GM12891 (cell line): ENCODE measurements at regions not wholly inside any gene's neighbourhood (a gene's known extent, or its start where the extent isn't known, plus 50 kb on each side); places are given as distances from the start of the nearest gene placed in this dataset.
"Not testable (repeated sequence)": the region's sequence is repeated elsewhere in the genome, so short reads cannot be mapped to it uniquely, and the experiment has no call there.

Source experiments
- DNase-seq: peaks from one replicate; pipeline ENCODE4 v3.0.0; 2011; ENCODE audit warnings: low spot score; ENCODE audit not compliant: insufficient read length
- FAIRE-seq: peaks from 2 replicates; lab custom pipeline; 2011; peaks lifted over from hg19 to GRCh38; lab: Jason Lieb, UNC
- PAX5 ChIP-seq: IDR thresholded peaks from 2 replicates; pipeline ENCODE4 v1.6.1; 2011; ENCODE audit warnings: low read length, moderate library complexity, mild to moderate bottlenecking; ENCODE audit not compliant: insufficient read depth, severe bottlenecking
- POLR2A ChIP-seq: IDR thresholded peaks from 2 replicates; pipeline ENCODE4 v1.6.1; 2011; ENCODE audit warnings: low read depth, low read length, control low read depth
- POLR2AphosphoS5 ChIP-seq: IDR thresholded peaks from 2 replicates; pipeline ENCODE4 v1.6.1; 2011; ENCODE audit warnings: low read depth, low read length, control low read depth
- POU2F2 ChIP-seq: IDR thresholded peaks from 2 replicates; pipeline ENCODE4 v1.6.1; 2011; ENCODE audit warnings: low read depth, mild to moderate bottlenecking, control low read depth, low read length, moderate library complexity
- SPI1 ChIP-seq: IDR thresholded peaks from 2 replicates; pipeline ENCODE4 v1.6.1; 2011; ENCODE audit warnings: low read depth, low read length, control low read depth
- TAF1 ChIP-seq: IDR thresholded peaks from 2 replicates; pipeline ENCODE4 v1.6.1; 2011; ENCODE audit warnings: low read depth, low read length, control low read depth

DNA sequence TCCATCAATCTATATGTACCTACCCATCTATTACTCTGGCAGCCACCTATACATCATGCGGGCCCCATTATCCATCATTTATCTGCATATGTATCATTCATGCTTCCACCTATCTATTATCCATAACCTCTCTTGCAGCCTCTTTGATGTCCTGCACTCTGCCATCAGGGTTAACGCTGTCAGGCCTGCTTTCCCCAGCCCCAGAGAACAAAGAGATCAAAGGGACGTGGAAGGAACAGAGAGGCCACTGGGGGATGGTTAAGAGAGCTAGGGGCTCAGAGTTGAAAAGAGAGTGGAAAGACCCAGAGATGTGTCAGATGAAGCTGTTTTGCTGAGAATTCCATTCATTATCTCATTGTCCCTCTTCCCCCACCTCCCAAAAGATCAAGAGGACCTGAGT, 67.3 kb upstream of the CCDC167 start:
- TF ChIP-seq SPI1 (no peak), POLR2A (no peak), TAF1 (no peak), POLR2AphosphoS5 (no peak), POU2F2 (no peak), PAX5 (no peak)
- no peak for DNase-seq
- no peak for FAIRE-seq

DNA sequence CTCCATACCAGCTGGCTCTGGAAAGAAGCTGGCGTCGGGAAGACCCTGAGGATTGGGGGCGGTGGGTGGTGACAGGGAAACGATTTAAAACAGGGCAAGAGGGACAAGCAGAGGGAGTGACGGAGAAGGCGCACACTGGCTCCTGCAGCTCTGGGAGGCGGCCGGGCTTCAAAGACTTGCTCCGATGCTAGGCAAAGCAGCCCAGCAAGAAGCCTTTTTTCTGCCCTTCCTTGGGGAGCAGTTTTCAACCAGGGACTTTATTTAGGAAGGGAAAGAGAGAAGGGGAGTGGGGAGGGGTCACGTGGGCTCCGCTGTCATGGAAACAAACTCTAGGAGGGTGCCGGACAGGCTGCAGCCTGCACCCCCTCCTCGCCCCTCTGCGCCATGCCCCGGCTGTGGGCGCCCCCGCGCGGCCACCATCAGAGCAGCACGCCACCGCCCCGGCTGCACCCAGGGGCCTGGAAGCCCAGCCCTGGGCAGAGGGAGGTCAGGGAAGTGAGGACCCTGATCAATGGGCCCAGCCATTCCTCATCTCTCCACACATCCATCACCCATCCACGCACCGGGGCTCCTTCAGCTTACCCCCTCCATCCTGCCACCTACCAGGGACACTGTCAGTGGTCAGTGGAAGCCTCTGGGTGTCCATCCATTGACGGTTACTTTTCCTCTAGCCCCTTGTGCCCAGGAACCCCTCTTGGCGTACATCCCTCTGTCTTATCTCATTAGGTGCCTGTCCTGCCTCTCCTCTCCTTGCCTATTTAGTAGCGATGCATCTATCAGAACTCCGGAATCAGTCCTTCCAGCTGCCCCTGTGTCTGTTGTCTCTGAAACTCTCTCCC, 66.6 kb upstream of the CCDC167 start:
- peak; percentile 14 for TF ChIP-seq PAX5
- no peak; the same call in 1 of the 2 replicates for TF ChIP-seq POLR2A
- TF ChIP-seq TAF1 = no peak
- no peak for TF ChIP-seq SPI1
- TF ChIP-seq POU2F2 = no peak
- no peak for TF ChIP-seq POLR2AphosphoS5
- peak; percentile 80 for FAIRE-seq
- peak; percentile 85 for DNase-seq

DNA sequence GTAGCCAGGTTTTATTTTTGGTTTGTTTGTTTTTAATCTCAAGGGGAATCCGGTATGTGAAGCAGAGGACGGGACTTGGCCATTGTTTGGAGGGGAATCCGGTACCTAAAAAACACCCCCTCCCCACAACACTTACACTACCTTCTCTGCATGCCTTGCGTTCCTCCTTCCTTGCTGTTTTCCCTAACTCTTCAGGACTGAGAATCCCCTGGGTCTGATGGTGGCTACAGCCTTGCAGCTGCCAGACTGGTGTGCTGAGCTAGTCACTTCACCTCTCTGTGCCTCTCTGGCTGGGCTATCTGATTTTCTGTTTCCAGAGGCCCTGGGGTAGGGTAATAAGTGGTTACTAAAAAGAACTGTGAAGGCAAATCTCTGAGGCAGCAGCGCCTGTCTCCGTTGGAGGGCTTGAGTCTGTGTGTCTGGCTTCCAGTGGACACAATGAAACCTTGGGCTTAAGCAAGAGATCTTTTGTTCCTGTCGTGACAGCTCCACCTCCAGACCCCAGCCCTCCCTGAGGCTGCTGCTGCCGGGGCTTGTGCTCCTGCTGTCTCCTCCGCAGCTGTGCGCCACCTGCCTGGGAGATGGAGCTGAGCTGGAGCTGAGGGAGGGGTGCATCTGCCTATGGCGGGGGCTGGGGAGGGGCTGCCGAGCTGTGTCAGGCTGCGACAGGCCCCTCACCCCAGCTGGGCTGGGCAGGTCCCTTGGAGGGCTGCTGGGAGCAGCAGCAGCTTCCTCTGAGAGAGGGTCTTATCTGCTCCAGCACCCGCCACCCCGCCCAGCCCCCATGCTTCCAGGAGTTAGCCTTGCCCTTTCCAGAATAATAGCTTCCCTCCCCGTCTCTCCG, 65.8 kb upstream of the CCDC167 start:
- TF ChIP-seq TAF1 (no peak), POLR2A (no peak), POU2F2 (no peak), PAX5 (no peak), POLR2AphosphoS5 (no peak), SPI1 (no peak)
- FAIRE-seq = peak; percentile 59
- no peak for DNase-seq

DNA sequence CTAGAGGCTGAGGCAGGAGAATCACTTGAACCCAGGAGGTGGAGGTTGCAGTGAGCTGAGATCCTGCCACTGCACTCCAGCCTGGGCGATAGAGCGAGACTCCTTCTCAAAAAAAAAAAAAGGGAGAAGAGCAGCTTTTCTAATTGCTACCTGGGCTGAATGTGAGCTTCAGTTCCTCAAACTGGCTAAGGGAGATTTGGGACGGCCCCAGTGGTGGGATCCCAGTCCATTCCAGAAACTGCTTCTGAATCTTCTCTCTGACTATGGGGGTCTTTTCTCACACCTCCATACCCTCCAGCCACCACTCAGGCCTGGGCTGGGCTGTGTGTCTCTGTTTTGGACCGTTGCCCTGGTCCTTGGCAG, 63.2 kb upstream of the CCDC167 start:
- TF ChIP-seq SPI1 = peak; percentile 74
- DNase-seq = not testable (repeated sequence)
- peak; percentile 38 for FAIRE-seq

DNA sequence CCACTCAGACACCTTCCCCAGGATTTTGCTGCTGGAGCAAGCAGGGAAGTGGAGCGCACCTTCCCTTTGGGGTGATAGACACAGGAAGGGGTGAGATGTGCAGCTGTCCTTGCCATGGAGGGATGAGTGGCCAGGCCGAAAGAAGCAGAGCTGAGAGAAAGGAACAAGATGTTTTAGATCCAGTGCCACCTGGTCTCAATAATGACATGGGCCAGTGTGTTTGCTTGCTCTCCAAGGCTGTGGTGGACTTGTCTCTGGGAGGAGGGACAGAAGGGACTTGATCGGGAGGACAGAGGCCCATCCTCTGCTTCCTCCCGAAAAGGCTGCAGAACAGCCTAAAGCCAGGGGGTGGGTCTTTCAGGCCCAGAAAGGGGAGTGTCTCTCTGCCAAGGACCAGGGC, 61.7 kb upstream of the CCDC167 start:
- no peak; the same call in 1 of the 2 replicates for TF ChIP-seq POLR2AphosphoS5
- no peak for TF ChIP-seq POLR2A
- no peak for TF ChIP-seq TAF1
- no peak for TF ChIP-seq POU2F2
- TF ChIP-seq SPI1 = no peak
- no peak for TF ChIP-seq PAX5
- DNase-seq (no peak), FAIRE-seq (peak; percentile 52)

DNA sequence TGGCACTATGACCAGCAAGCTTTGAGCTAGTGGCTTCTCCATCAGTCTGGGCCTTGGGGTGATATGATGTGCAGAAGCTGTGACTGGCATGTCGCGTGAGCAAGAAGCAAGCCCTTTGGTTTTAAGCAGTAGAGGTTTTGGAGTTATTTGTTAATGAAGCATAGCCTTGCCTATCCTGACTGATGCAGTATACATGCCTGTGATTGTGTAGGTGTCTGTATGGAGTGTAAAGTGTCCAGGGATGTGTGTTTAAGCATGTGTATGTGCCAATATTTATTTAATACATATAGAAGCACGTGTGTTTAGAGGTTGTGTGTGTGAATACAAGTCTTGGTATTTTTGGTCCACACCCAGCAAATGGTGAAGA, 61.0 kb upstream of the CCDC167 start:
- FAIRE-seq (peak; percentile 72), DNase-seq (no peak)
- TF ChIP-seq PAX5 (no peak), TAF1 (no peak), POLR2A (no peak), POLR2AphosphoS5 (no peak), SPI1 (no peak), POU2F2 (no peak)

DNA sequence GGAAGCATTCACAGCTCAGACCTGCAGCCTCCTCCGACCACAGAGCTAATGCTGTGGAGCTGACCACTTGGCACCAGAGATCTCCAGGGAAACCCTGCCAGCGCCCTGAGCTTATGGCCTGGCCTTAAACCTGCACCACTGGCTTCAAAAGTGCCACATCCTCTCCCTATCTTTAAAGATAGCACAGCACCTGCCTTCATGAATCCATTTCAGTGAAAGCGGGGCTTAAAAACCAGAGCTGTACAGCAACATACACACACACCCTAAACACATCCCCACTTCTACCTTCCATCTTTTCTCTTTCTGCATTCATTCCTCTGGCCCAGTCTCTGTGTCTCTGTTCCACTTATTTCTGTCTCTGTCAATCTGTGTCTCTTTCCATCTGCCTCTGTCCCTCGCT, 59.8 kb upstream of the CCDC167 start:
- peak; percentile 43 for FAIRE-seq
- no peak for DNase-seq
- TF ChIP-seq TAF1 (no peak), PAX5 (no peak), POU2F2 (no peak), SPI1 (no peak), POLR2AphosphoS5 (no peak), POLR2A (no peak)

DNA sequence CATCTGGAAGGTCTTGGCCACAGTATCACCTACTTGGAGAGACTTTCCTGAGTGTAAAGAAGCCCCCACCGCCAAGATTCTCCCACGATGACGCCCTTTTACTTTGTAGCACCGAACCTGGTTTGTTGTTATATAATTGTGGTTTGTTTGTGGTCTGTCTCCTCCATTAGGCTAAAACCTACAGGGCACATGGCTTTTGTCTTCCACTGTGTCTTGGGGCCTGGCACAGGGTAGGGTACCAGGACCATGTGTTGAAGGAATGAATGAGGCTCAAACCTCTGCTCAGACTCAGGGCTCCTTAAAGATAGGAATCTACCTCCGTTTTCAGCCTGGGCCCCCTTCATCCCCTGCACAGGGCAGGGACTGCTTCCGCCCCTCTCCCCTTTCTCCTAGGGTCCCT, 59.4 kb upstream of the CCDC167 start:
- TF ChIP-seq POU2F2 (no peak), PAX5 (no peak)
- FAIRE-seq = no peak
- DNase-seq = no peak

DNA sequence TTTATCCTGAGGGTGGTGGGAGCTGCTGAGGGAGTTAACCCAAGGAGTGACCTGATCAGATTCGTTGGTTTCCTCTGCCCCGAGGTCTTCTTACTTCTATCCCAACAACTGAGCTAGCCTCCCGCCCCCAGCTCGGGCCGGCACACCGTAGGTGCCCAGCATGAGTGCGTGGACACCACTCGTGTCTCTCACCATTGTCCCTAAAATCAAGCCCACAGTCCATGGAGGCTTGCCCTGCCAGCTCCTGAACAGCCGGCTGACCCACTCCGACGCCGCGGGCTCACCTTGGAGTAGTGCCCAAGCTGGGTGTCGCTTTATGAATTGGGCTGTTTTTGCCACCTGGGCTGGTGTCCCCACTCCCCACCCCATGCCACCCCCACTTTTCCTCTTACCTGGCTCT, 59.0 kb upstream of the CCDC167 start:
- no peak for DNase-seq
- no peak for FAIRE-seq
- TF ChIP-seq POLR2AphosphoS5 (no peak), PAX5 (no peak), SPI1 (no peak), POLR2A (no peak), TAF1 (no peak), POU2F2 (no peak)

DNA sequence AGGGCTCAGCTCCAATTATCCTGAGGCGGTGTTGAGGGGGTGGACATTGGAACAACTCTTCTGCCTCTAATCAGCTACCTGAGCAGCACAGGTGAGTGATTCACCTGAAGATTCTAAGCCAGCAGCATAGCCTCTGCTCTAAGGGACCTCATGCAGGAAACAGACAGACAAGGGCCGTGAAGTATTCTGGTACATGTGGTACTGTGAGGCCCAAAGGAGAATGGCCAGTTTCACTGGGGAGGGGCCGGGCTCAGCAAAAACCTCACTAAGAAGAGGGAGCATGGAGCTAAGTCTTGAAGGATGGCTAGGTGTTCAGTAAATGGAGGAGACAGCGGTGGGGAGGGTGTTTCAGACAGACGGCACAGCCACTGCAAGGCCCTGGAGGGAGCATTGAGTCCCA, 58.5 kb upstream of the CCDC167 start:
- DNase-seq (no peak), FAIRE-seq (peak; percentile 31)
- TF ChIP-seq POLR2AphosphoS5 = no peak
- TF ChIP-seq POU2F2 = no peak
- TF ChIP-seq SPI1 = peak; percentile 33; the same call in 1 of the 2 replicates
